HG03066 (cell line): ENCODE measurements at regions not wholly inside any gene's neighbourhood (a gene's known extent, or its start where the extent isn't known, plus 50 kb on each side); places are given as distances from the start of the nearest gene placed in this dataset.
A peak's percentile ranks its signal among the peaks of the same experiment; 100 is the strongest.

Experiments used
- ATAC-seq: cut with Tn5 transposase; IDR thresholded peaks from one replicate; pipeline ENCODE4 v1.9.1; 2021; ENCODE audit warnings: low read depth; ENCODE audit not compliant: unreplicated experiment

DNA sequence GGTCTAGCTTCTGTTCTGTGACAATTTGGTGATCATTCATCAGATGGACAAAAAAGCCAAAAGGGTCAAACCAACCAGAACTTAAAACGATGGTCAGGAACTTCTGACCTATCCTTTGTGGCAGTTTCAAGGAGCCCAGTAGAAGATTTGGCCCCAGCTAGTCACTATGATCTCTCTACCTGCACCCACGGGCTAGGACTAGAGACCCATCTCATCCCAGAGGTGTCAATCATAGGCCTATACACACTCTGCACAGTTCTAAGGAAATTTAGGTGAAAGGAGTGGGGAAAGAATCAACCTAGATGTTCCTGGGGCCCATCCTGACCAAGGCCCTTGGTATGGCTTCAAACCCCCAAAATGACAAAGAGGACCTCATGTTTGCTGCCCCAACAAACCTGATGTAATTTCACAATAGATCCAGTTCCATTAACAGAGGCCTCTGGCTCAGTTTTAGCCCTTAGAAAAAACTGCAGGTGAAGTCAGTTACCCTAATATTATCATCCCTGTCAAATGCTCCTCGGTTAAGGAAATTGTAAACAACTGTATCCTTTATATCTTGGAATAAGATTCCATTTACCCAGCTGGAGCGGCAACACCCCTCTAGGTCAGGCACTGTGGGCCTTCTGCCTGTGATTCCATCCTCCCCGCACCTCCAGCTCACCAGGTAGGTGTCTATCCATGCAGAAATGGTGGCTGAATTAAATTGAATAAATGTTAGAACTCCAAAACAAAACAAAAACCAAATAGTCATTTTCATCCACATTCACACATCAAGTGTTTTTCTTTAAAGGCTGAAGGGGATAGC, 138.7 kb downstream of the ENC1 start:
- ATAC-seq = no peak

DNA sequence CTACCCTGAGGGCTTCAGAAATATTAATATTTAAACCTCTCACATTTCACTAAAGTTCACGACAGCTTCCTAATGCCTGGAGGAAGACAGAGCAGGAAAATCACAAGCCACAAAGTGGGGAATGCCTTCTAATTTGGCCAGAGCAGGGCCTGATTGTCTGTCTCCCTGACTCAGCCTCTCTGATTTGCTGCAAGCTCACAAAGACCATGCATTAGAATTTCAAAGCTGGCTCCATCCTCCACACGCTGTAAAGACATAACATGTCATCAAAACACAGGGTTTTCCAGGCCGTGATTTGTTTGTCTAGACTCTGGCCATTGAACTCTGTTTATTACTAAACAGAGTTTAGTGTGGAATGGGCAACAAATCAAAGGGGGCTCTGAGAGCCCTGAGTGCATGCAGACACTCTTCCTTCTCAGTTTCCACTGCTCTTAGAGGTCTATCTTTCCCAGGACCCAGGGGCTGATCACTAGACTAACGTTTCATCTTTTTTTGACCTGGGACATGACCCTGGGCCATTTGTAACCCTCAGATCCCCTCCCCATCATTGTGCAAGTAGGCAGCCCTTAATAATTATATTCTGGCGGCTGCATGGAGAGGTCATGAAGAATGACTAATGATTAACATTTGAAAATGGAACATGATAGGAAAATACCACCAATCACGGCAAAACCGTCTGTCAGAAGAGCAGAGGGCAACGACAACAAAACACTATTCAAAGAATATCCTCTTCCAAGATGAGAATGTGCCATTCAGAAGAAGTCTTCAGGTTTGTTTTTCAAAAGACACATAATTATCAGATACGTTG, 140.2 kb downstream of the ENC1 start:
- no peak for ATAC-seq

DNA sequence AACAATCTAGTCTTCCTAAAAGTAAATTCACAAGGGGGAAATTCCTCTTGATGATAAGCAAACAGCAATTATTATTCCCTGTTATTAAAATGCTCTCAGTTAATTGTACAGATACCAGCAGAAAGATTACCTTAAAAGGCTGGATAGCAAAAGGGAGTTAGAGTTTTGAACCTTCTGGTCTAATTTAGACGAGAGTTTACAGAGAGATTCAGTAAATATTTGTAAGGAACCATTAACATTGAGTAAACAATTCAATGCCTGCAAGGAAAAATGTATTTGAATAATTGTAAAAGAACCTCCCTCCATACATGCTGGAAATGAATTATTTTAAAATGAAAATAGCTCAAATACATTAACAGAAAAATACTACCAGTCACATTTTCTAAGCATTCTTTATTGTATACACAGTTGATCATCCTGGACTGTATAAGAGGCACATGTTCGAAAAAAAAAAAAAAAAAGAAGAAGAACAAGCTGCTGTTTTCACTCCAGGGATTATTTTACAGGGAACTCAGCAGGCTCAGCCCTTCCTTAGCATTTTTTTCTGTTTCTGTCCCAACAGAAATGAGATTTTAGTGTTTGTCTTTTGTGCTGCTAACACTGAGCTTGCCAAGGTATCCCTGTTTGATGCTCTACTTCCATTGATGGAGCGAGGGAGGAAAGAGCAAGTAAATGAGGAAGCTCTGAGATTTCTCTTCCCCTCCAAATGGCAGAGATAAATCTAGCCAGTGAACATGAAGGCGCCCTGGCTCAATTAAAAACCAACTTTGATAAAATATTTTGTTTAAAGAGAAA, 141.1 kb downstream of the ENC1 start:
- no peak for ATAC-seq

DNA sequence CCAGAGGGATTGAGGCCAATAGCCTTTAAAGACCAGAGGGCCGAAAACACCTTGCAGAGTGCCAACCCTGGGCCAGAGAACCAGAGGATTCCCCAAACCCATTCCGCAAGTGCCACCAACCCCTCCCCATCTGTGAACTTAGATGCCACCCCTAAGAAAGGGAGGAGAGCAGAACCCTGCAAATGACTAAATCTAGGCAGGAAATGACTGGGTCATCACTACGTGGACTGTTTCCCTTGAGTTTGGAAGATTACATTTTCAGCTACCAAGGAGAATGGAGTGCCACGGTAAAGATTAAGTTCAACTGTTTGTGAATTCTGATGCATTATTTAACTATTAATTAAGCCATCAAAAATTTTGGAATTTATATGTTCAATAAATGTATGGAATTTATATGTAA, 142.8 kb downstream of the ENC1 start:
- no peak for ATAC-seq

DNA sequence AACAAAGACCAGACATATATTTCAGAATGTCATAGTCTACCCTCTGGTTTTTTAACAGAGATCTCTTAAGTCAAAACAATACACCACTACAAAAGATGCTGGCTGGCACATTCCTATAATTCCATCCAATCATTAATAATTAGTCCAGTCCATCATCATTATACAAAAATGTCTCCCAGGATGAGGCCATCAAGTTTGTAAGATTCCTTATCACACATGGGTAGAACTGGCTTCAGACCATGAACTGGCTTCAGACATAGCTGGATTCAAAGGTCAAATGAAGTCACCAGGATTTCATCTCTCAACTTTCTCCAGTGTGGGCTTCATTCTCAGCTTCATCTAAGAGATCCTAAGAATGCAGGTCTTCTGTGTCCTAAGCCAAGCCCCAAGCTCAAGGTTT, 147.1 kb downstream of the ENC1 start:
- ATAC-seq = no peak

DNA sequence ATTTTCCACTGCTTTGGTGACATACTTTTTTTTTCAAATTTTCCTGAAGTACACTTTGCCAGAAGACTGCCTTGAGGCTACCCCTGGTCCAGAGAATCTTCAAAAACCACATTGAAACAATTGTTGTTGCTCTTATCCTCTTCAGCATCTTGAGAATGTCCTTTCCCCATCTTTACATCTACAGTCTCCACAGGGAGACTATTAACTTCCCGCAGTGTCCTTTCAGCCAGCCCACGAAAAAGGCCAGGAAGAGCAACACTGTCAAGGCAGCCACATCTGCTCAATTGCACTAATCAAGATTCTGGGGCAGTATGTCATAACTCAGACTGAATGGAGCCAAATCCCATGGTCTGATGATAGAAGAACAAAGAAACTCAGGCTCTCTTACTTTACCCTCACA, 148.3 kb downstream of the ENC1 start:
- ATAC-seq = no peak

DNA sequence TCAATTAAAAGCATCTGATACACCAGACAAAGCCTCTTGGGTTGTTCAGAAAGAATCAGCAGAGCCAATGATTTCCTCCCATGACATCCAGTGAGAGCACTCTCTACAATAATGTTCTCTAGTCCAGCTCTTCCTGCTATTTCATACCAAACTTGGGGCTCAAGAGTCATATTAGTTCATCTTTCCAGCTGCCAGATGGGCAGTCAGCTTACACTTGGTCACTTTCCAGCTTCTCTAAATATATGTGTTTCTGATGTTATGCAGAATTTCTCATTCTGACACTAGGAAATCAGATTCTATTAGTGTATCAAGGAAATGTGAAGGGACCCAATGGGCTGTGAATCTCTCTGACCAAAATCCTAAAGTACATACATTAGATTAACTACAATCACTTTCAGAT, 148.9 kb downstream of the ENC1 start:
- no peak for ATAC-seq

DNA sequence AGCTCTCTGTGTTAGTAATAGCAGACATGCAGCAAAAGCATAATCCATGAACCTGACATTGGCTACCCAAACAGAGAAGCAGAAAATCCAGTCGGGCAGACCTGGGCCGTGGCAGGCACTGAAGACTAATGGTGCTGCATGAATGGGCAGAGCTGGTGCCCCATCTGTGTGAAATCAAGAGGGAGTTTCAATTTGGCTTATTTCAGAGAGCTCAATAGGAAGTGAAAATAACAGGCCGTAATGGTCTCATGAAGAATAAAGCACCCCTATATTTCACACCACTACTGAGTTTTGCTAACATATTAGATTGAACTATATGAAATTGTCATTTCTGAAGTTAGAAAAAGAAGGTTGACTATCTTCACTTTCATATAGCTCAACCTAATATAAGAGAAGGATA, 149.7 kb downstream of the ENC1 start:
- ATAC-seq = peak; percentile 96

DNA sequence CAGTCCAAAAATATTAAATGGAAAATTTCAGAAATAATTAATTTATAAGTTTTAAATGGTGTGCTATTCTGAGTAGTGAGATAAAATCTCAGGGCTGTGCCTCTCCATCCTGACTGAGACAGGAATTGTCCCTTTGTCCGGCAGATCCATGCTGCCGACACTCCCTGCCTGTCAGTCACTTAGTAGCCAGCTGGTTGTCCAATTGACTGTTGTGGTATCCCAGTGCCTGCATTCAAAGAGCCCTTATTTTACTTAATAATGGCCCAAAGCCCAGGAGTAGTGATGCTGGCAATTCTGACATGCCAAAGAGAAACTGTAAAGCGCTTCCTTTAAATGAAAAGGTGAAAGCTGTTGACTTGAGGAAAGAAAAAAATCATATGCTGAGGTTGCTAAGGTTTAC, 157.5 kb downstream of the ENC1 start:
- no peak for ATAC-seq

DNA sequence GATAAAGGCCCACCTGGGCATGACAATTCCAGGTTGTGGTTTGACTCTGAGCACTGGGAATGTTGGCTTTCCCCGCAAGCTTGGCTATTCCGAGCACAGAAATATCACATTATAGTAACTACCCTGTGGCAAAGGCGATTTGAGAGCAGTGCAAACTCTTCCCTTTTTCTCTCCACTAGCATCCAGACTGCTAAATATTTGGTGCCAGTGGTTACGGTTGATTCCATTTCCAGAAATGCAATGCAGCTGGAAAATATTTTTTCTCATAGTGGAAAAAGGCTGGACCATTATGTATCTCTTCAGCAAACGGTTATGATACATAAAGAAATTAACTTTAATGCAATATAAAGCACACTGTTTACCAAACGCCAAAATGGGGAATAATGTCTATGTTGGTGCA, 158.0 kb downstream of the ENC1 start:
- no peak for ATAC-seq

DNA sequence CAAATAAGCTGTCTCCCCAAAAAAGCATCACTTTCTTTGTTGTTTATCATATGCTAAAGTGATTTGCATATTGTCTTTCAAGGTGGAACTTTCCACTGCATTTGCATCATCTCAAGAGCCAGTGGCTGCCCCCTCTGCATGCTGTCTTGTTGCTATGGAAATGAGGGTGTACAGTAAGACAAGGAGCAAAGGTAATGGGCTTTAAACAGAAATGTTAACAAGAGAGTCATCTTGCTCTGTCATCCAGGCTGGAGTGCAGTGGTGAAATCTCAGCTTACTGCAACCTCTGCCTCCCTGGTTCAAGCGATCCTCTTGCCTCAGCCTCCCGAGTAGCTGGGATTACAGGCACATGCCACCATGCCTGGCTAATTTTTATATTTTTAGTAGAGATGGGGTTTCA, 159.2 kb downstream of the ENC1 start:
- ATAC-seq = peak; percentile 79

DNA sequence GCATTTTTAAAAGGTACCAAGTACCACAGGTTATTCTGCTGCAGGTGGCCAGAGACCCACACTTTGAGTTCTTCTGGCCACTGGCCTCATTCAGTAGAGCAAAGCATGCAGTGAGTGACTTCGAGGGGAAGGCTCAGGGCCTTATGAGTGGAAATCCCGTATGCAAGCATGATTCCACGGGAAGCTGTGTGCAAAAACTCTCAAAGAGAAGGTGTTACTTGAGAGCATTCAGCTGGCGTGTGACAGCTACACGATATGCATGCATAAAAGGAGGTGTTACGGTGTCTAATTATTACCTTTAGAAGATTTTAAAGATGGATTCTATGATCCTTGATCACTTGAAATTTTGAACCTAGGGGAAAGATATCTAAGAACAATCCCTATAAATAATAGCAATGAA, 160.3 kb downstream of the ENC1 start:
- no peak for ATAC-seq

DNA sequence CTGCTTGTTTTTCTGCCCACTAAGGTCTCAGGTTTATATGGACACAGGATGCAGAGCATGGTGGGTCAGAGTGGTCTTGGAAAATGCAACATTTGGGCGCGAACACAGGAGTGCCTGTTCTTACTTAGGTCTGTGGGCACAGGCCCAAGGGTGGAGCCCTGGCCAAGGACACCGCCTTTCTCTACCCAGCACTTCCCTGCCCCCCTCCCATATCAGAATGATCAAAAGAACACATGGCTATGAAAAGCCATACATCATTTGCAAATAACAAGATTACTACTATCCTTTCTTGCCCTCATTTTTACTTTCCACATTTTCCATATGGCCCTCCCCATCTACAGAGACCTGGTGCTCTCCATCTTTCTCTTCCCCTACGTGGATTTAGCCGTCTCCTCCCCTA, 162.2 kb downstream of the ENC1 start:
- no peak for ATAC-seq

DNA sequence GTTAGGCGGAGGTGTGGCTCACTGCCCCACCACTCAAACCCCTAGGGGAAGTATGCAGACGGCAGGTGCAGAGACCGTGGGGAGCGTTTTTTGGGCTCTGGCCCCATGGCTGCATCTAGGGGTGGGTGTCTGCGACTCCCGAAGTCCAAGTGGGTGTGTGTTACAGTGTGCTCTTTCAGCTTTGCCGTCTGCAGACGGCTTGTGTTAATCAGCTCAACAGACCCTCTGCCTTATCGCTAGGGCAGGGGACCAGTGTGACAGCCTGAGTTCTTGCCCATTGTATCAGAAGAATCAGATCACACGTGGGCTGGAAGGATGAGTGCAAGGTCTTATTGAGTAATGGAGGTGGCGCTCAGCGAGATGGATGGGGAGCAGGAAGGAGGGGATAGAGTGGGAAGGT, 162.8 kb downstream of the ENC1 start:
- no peak for ATAC-seq

DNA sequence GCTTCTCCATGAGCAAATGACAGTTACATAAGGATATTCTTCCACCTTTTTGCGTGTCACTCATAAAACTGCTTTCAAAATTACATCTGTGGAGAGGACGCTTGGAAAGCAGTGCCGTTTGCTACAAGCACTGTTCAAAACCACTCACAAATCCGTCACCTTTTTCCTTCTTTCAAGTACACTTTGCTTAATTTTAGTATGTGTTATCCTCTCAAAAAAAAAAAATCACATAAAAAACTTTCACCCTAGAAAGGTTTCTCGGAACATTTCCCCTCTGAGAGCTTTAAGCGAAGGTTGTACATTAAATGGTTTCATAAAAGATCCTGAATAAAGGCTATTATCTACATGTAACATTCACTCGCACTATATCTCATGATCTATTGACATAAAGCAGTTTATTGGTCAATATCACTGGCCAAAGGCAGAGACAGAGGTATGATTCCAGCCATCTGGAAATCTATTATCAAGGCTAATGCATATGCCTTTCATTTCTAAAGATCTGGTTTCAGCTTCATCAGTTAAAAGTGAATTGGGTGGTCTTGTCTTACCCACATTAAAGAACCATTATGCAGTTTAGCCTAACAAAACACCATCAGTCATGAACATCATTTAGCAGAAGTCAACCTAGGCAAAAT, 163.6 kb downstream of the ENC1 start:
- no peak for ATAC-seq

DNA sequence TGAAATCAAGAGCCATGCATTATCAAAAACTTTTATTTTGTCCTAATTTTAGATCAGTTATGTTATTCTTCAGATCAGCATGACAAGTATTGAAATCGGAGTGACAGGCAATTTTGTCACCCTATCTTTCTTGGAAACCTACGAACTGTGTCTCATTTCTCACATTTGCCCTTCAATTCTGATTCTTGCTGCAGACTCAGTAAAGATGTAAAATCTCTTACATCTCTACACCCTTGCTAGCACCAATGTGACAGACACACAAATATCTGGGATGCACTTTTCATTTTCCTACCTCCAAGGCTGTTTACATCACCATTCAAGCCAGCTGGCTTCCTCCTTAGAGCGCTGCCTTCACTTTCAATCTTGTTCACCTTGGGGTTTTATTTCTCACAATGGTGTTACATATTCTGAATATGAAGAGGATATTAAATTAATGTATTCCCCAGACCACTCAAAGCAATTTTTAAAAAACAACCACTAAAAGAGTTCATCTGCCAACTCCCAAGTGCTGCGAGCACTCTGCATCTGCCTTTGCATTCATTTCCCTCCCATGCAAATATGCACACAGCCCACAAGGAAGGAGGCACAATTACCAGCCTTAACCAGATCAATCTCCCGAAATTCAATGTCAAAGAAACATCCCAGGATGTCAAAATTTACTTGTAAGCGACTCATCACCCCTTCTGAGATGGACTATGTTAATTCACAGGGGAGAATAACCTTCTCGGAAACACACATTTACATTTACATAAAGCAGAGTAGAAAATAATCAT, 164.3 kb downstream of the ENC1 start:
- ATAC-seq = no peak

DNA sequence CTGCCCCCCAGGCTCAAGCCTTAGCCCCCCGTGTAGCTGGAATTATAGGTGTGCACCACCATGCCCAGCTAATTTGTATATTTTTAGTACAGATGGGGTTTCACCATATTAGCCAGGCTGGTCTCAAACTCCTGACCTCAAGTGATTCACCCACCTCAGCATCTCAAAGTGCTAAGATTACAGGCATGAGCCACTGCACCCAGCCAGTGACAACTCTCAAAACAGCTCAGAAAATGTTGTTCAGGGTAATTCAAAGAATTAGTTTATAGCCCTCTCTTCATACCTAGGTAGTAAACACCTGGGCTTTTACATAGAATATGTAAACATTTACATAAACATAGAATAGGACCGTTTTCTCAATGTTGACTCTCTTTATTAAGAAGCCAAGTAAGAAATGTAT, 168.7 kb downstream of the ENC1 start:
- no peak for ATAC-seq

DNA sequence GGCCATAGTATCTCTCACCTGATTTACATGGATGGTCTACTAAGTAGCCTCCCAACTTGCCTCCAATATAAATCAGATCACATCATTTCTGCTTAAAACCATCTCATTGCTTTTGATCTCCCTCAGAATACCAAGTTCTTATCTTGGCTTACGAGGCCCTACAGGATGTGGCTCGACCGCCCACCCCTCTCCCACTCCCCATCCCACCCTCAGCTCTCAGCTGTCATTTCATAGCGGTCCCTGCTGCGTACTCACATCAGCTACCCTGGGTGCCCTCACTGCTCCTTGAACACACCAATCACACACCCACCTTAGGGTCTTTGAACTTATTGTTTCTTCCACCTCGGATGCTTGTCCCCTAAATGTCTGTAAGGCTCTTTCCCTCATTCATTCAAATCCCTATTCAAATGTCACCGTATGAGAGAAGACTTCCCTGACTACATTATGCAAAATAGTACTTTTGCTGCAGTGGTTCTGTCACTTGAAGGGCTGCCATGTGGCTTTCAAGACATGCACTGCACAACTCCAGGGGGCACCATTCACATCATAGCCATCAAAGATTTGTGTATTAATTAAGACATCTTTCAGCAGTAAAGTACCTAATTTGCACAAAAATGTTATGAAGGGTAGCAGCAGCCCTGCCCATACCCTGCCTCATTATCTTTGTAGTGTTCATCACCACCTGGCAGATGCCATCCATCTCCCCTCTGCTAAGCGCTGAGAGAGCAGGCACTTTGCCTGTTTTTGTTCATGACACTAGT, 171.1 kb downstream of the ENC1 start:
- ATAC-seq = no peak

DNA sequence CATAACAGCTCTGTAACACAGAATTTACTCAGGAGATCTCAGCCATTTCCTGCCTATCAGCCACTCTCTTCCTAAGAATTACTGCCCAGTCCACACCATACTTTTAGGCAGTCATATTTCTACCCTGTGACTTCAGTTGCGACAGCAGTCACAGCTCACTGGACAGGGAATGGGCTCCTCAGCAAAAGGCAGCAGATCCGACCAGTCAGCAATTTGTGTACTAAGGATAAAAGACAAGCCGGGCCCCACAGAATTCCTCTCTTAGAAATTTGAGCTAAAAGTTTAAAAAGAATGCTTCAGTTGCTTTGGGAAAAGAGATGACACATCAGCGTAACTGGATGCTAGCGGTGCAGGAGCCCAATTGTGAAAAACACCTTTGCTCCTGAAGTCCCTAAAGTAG, 172.1 kb downstream of the ENC1 start:
- ATAC-seq = no peak
